ENCODE measurements at regions not wholly inside any gene's neighbourhood (a gene's known extent, or its start where the extent isn't known, plus 50 kb on each side); places are given as distances from the start of the nearest gene placed in this dataset.

DNA sequence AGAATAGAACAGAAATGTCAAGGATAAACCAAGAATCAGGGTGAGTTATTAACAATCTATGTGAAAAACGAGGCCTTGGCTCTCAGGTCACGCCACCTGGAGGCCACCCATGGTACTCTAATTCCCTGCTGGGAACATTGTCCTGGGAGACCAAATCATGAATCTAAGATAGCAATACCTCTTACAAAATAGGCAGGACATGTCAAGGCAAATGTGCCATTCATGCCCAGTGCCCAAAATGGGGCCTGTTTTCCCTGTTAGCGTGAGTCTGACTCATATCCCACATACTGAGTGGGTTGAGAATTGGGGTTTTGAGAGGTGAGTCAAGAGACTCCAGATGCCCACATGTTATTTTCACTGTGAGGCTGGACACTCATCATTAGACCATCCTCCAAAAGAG is 380.8 kb downstream of the HHIPL2 start:
- Histone ChIP-seq H2BK5ac (ENCODE audit: low read depth, low read length) (no peak overlapping the region), H3K36me3 (ENCODE audit: control insufficient read depth in 2 of 4, insufficient read depth in 4 of 4, low read length in 3 of 4) (no peaks in the 10 kb centered on the region), H3K79me1 (ENCODE audit: low read depth, low read length) (no peaks in the 10 kb centered on the region), H3K4me1 (replicated peaks in 1 of 4; ENCODE audit: control insufficient read depth in 3 of 4, insufficient read depth in 4 of 4, low read length in 3 of 4) (no peaks in the 10 kb centered on the region), H3K18ac (ENCODE audit: extremely low read depth, low read length) (no peak overlapping the region), H2BK120ac (replicated peaks; ENCODE audit: low read depth, low read length) (no peak overlapping the region), H2AK5ac (ENCODE audit: low read depth, low read length) (no peak overlapping the region), H2BK15ac (ENCODE audit: low read length) (no peak overlapping the region), H4K5ac (ENCODE audit: insufficient read length, low read depth, low read length) (no peak overlapping the region), H3K56ac (replicated peaks; ENCODE audit: insufficient read length, low read depth, low read length) (no peak overlapping the region), H2AFZ (ENCODE audit: low read length) (no peak overlapping the region), H3K79me2 (ENCODE audit: control insufficient read depth in 1 of 2, insufficient read depth in 2 of 2, low read length in 2 of 2) (no peaks in the 10 kb centered on the region), H3K9ac (replicated peaks in 1 of 4; ENCODE audit: extremely low read depth in 1 of 4, low read depth in 3 of 4, low read length in 3 of 4) (no peak overlapping the region), H4K20me1 (replicated peaks in 1 of 2; ENCODE audit: control insufficient read depth in 1 of 2, insufficient read depth in 2 of 2, low read length in 2 of 2) (no peaks in the 10 kb centered on the region), H3K9me3 (ENCODE audit: insufficient read depth in 2 of 2, low read depth in 1 of 2, low read length in 1 of 2) (peaks cover 6 to 10% of the 10 kb centered on the region in 2 experiments), H3K23ac (ENCODE audit: insufficient read length) (no peak overlapping the region), H2BK20ac (ENCODE audit: low read length) (no peak overlapping the region), H2BK12ac (ENCODE audit: low read depth, low read length) (no peak overlapping the region), H3K23me2 (ENCODE audit: low read depth, low read length) (no peaks in the 10 kb centered on the region), H3K4me3 (ENCODE audit: extremely low read depth in 1 of 4, insufficient read depth in 2 of 4, low read depth in 3 of 4, low read length in 4 of 4) (no peak overlapping the region), H4K8ac (ENCODE audit: extremely low read depth, insufficient read depth, low read length) (no peak overlapping the region), H3K4me2 (ENCODE audit: insufficient read depth in 1 of 2, low read depth in 2 of 2, low read length in 2 of 2) (no peak overlapping the region), H3K27me3 (replicated peaks in 1 of 4; ENCODE audit: control insufficient read depth in 3 of 4, extremely low read depth in 1 of 4, insufficient read depth in 3 of 4, low read length in 3 of 4) (no peaks in the 10 kb centered on the region), H4K91ac (replicated peaks; ENCODE audit: insufficient read length, low read length) (no peak overlapping the region), H3K4ac (replicated peaks; ENCODE audit: insufficient read length, low read depth, low read length) (no peak overlapping the region), H3K27ac (ENCODE audit: low read depth, low read length) (no peak overlapping the region), H3K14ac (ENCODE audit: insufficient read length) (no peak overlapping the region)
- WGBS, 2 experiments (ENCODE audit: extremely low coverage in 1 of 2, insufficient coverage in 1 of 2, insufficient read length in 1 of 2, insufficient replicate concordance in 2 of 2, low coverage in 1 of 2, low lambda C conversion rate in 2 of 2, missing lambda C conversion rate in 1 of 2): 63% methylated on average over 3 of the region's 3 CpGs; no CpG with 5 or more reads in 1 of the 2 experiments
- FAIRE-seq: peak; percentile 82
- DNase-seq (ENCODE audit: low read depth in 1 of 2, low spot score in 2 of 2): peak in 1 of 2 experiments; percentile 74
- CTCF ChIA-PET (ENCODE audit: partially characterized antibody): interaction anchor here (0.6 to 1.6 kb wide), 11 partner anchors 9 to 718 kb away, joined by 3 to 5 read pairs (median 3); no protein-coding TSS in a partner anchor
- POLR2A ChIA-PET (ENCODE audit: partially characterized antibody): no interaction called here
- no peak for TF ChIP-seq POLR2A (IDR thresholded peaks at IDR 0.05; ENCODE audit: control extremely low read depth in 1 of 2, low read depth in 2 of 2, low read length in 2 of 2)
- no peak for TF ChIP-seq HDAC2 (IDR thresholded peaks at IDR 0.05; ENCODE audit: borderline replicate concordance in 1 of 2, low read depth in 2 of 2, low read length in 2 of 2)
- no peak for TF ChIP-seq EGR1 (IDR thresholded peaks at IDR 0.05; ENCODE audit: borderline replicate concordance, low read depth, low read length)
- no peak for TF ChIP-seq KDM4A (IDR thresholded peaks at IDR 0.05; ENCODE audit: low read depth, low read length, severe bottlenecking)
- TF ChIP-seq POU5F1 (IDR thresholded peaks at IDR 0.05; ENCODE audit: low read depth, low read length): no peak
- peak; percentile 50 to 67 for TF ChIP-seq RAD21 (IDR thresholded peaks at IDR 0.05 in 1 of 2, conservative IDR thresholded peaks at IDR 0.05 in 1 of 2; ENCODE audit: low read depth in 2 of 2, low read length in 2 of 2)
- TF ChIP-seq, protein P1, sequence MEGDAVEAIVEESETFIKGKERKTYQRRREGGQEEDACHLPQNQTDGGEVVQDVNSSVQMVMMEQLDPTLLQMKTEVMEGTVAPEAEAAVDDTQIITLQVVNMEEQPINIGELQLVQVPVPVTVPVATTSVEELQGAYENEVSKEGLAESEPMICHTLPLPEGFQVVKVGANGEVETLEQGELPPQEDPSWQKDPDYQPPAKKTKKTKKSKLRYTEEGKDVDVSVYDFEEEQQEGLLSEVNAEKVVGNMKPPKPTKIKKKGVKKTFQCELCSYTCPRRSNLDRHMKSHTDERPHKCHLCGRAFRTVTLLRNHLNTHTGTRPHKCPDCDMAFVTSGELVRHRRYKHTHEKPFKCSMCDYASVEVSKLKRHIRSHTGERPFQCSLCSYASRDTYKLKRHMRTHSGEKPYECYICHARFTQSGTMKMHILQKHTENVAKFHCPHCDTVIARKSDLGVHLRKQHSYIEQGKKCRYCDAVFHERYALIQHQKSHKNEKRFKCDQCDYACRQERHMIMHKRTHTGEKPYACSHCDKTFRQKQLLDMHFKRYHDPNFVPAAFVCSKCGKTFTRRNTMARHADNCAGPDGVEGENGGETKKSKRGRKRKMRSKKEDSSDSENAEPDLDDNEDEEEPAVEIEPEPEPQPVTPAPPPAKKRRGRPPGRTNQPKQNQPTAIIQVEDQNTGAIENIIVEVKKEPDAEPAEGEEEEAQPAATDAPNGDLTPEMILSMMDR (IDR thresholded peaks at IDR 0.05; ENCODE audit: control extremely low read depth in 1 of 3, insufficient read depth in 1 of 3, low read depth in 1 of 3, low read length in 3 of 3): peak; percentile 45 to 74 (median 72)
- no peak for TF ChIP-seq ATF3 (IDR thresholded peaks at IDR 0.05; ENCODE audit: insufficient read depth, low read depth, low read length)
- TF ChIP-seq SUZ12 (IDR thresholded peaks at IDR 0.05; ENCODE audit: low read length): no peak
- TF ChIP-seq SAP30 (IDR thresholded peaks at IDR 0.05; ENCODE audit: insufficient read depth, insufficient replicate concordance, low read length): no peak

Data from H1 (cell line).